Stomach (tissue), 4 donors: ENCODE measurements at regions not wholly inside any gene's neighbourhood (a gene's known extent, or its start where the extent isn't known, plus 50 kb on each side); places are given as distances from the start of the nearest gene placed in this dataset.

Experiments
- CTCF ChIP-seq, 7 experiments: fragments of 450-650 bp in 4 of 7; fragments of 200-600 bp in 3 of 7; sonication (generic) in 3 of 7; IDR thresholded peaks; one replicate each; pipeline ENCODE4 v1.5.1; 2016 to 2019; ENCODE audit warnings: antibody characterized with exemption in 7 of 7, control low read depth in 2 of 7, mild to moderate bottlenecking in 1 of 7
- EP300 ChIP-seq: sonication (generic); formaldehyde crosslinking; IDR thresholded peaks from one replicate; pipeline ENCODE4 v1.6.1; 2017; ENCODE audit warnings: antibody characterized with exemption
- POLR2A ChIP-seq, 4 donors: fragments of 450-650 bp; IDR thresholded peaks; one replicate each; pipeline ENCODE4 v1.6.1; 2016; ENCODE audit warnings: antibody characterized with exemption in 4 of 4, control low read depth in 2 of 4, mild to moderate bottlenecking in 1 of 4, moderate library complexity in 1 of 4
- POLR2AphosphoS5 ChIP-seq, 3 donors: sonication (generic); formaldehyde crosslinking; IDR thresholded peaks; one replicate each; pipeline ENCODE4 v1.6.1; 2016; ENCODE audit warnings: antibody characterized with exemption in 3 of 3

- TF ChIP-seq CTCF (IDR thresholded peaks at IDR 0.05): no peak
- TF ChIP-seq POLR2A (IDR thresholded peaks at IDR 0.05): no peak
- no peak for TF ChIP-seq POLR2AphosphoS5 (IDR thresholded peaks at IDR 0.05)
- no peak for TF ChIP-seq EP300
Observed at GRCh38 chr6:139497345-139497961, 123.0 kb upstream of the CITED2 start.
